HG02642 (cell line): ENCODE measurements at regions not wholly inside any gene's neighbourhood (a gene's known extent, or its start where the extent isn't known, plus 50 kb on each side); places are given as distances from the start of the nearest gene placed in this dataset.
A peak's percentile ranks its signal among the peaks of the same experiment; 100 is the strongest.

ENCODE experiments used
- ATAC-seq: cut with Tn5 transposase; IDR thresholded peaks from one replicate; pipeline ENCODE4 v1.9.1; 2021; ENCODE audit warnings: mild to moderate bottlenecking; ENCODE audit not compliant: unreplicated experiment, poor library complexity

GRCh38 chr9:126211441-126212074 lies 115.1 kb upstream of the MVB12B start:
- ATAC-seq, result no peak

GRCh38 chr9:126215486-126215885 lies 111.1 kb upstream of the MVB12B start:
- no peak for ATAC-seq

- no peak for ATAC-seq
Observed at GRCh38 chr9:126216826-126217225, 109.8 kb upstream of the MVB12B start.

GRCh38 chr9:126217250-126217653 lies 109.4 kb upstream of the MVB12B start:
- ATAC-seq, result no peak

- ATAC-seq, result no peak
Observed at GRCh38 chr9:126217797-126218196, 108.8 kb upstream of the MVB12B start.

GRCh38 chr9:126218359-126219125 lies 108.1 kb upstream of the MVB12B start:
- no peak for ATAC-seq

GRCh38 chr9:126219166-126219565 lies 107.5 kb upstream of the MVB12B start:
- ATAC-seq, result no peak

- ATAC-seq, result no peak
Observed at GRCh38 chr9:126219648-126220063, 107.0 kb upstream of the MVB12B start.

- ATAC-seq, result no peak
Observed at GRCh38 chr9:126221480-126221879, 105.1 kb upstream of the MVB12B start.

- ATAC-seq, result no peak
Observed at GRCh38 chr9:126222363-126222834, 104.2 kb upstream of the MVB12B start.

GRCh38 chr9:126222835-126223431 lies 103.7 kb upstream of the MVB12B start:
- ATAC-seq, result no peak

- ATAC-seq, result no peak
Observed at GRCh38 chr9:126223798-126224531, 102.7 kb upstream of the MVB12B start.

GRCh38 chr9:126225611-126226609 lies 100.7 kb upstream of the MVB12B start:
- no peak for ATAC-seq

- ATAC-seq, result no peak
Observed at GRCh38 chr9:126226991-126227936, 99.4 kb upstream of the MVB12B start.

- ATAC-seq, result no peak
Observed at GRCh38 chr9:126228111-126228780, 98.4 kb upstream of the MVB12B start.

- ATAC-seq, result peak; percentile 74
Observed at GRCh38 chr9:126228781-126229444, 97.7 kb upstream of the MVB12B start.

GRCh38 chr9:126229501-126229900 lies 97.1 kb upstream of the MVB12B start:
- ATAC-seq, result no peak
